PC-9 (cell line): ENCODE measurements at regions not wholly inside any gene's neighbourhood (a gene's known extent, or its start where the extent isn't known, plus 50 kb on each side); places are given as distances from the start of the nearest gene placed in this dataset.

Experiments used
- CTCF ChIP-seq: fragments of 200-600 bp; sonication (generic); conservative IDR thresholded peaks from 2 replicates; pipeline ENCODE4 v1.6.1; 2017; ENCODE audit warnings: mixed run types, antibody characterized with exemption, mild to moderate bottlenecking, moderate library complexity
- EZH2 ChIP-seq: fragments of 200-600 bp; sonication (generic); IDR thresholded peaks from 2 replicates; pipeline ENCODE4 v1.8.0; 2017; ENCODE audit warnings: antibody characterized with exemption, low read depth

- no peak for TF ChIP-seq CTCF
- TF ChIP-seq EZH2, result no peak
These were observed 59.0 kb upstream of the ARID2 start for GRCh38 chr12:45670346-45671065.
